ENCODE measurements at regions not wholly inside any gene's neighbourhood (a gene's known extent, or its start where the extent isn't known, plus 50 kb on each side); places are given as distances from the start of the nearest gene placed in this dataset.

DNA sequence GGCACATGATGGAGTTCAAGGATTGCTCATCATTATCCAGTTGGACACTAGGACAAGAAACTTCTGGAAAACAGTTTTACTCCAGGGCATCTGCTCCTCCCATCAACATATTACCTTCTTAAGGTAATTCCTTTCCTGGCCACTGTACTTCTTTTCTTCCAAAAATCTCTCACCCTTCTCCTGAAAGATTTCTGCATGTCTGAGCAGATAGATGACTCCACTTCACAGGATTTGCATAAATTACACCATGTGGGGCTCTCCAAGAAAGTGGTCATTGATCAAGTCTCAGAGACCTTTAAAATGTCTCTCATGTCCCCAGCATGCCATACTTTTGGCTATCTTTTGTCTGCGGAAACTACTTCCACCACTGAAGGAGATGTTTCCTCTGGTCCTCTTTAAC lies 103.2 kb upstream of the TNFAIP3 start:
- no peak for DNase-seq

DNA sequence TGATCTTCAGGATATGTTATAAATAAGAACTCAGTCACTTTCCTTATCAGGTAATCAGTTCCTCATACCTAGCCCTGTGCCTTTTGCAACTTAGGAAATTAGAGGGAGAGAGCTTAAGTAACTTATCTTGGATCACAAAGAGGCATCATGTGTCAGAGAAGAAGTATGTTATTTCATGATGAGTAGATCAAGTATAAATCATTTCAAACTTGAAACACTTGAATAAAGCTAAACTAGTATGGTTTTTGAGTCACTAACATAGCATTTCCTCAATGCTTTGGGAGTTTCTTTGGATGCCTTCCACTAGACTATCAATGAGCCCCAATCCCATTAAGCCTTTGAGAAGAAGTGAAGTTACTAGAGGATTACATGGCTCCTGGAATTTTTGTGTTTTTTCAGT lies 102.6 kb upstream of the TNFAIP3 start:
- DNase-seq = no peak

DNA sequence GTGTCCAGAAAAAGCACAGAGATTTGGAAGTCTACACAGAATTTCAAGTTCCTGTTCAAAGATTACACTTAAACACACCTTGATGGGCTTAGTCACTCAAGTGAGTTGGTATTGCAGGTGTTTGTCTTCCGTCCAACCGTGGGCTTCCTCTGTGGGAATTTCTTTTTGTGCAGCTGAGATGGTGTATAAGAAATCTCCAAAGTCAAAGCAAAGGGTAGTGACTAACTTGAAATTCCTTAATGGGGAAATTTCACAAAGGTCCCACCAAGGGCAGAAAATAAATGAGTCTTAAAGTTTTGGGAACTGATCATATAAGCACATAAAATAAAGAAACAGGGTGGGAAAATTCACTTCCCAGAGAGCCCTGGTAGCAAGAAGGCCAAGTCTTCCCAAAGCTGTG lies 102.0 kb upstream of the TNFAIP3 start:
- DNase-seq = no peak

DNA sequence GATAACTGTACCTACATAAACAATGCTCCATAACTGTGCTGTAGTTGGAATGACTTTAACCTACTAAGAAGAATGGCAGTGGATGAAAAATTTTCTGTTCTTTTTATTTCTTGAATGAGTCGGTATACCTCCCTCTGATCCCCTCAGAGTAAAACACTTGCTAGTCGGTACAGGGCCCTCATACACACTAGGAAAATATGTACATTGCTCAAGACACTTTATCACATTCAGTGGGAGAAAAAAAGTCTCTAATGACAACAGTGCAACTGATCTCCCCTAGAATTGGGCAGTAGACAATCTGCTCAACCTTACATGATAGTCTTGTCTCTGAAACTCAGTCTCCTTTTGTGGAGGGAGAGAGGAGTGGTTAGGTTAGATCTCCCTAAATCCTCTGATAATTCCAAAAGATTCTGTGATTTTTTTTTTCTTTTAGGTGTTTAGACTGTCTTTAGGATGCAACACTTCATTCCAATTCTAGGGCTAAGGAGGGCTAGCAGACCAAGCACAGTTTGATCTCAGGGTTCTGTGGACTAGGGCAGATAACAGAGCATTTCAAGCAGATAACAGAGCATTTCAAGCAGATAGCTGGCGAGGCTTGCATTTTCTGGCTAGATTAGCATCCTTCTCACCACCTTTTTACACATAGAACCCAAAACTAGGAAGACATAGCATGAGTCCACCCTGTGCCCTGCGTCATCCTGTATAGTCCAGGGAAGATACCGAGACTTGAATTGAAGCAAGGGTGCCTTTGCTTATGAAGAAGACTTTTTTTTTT lies 100.3 kb upstream of the TNFAIP3 start:
- DNase-seq = no peak

DNA sequence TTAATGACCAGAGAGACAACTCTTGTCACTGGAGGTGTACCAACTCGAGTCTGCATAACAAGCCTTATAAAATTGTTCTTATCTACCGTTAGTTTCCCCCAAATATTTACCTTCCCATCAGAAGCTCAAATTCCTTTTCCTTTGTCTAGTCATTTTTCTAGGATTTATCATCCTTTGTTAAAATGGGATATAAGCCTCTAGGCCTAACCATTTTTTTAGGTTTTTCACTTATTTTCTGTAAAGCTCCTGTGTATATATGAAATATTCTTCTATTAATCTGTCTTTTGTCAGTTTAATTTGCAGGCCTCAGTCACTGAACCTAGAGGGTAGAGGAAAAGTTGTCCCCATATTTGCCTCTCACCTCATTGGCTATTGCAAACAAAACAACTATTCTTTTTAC lies 99.6 kb upstream of the TNFAIP3 start:
- no peak for DNase-seq

DNA sequence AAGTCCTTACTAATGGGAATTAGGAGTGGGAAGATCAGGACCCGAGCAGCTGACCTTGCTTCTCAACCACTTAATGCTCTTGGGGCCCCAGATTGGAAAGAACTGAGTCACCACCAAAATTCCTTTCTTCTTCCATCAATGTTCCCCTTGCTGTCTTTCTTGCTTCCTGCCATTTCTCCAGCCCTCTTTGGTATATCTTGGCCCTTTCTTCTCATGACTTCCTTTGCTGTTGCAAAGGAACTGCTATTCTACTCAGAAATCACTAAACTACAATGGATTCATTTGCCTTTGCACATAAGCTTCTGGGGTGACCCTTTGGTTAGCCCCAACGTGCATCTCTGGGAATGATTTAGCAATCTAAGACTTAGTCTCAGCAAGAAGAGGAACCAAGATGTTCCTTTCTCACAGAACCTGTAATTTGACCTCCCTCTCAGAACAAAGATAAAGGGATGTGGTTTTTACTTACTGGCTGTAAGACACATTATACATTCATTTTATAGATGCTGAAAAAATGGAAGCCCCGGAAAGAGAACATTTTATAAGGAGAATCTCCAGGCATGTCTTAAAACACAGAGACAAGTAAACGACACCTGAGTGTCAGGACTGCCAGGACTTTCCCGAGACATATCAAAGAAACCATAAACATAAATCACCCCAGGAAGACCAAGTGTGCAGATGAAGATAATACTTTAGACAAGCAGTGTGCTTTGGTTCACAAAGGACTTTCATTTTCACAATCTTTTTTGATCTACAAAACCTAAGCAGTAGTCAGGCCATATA lies 99.0 kb upstream of the TNFAIP3 start:
- DNase-seq = no peak

DNA sequence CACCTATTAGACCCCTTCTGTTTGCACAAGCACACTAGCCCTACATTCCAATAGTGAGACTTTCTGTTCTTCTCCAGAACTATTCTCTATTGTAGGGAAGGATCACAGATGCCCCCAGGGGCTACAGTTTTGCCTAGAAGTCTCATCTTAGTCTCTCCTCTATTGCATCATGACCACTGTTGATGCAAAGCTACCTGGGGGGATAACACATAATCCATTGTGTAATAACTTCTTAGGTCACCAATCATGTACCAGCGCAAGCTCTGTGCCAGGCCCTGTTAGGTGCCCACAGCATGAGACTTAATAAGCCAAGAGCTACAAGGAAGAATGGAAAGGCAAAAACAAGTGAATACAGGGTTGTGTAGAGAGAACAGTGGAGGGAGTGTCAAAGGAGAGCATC lies 98.1 kb upstream of the TNFAIP3 start:
- no peak for DNase-seq

DNA sequence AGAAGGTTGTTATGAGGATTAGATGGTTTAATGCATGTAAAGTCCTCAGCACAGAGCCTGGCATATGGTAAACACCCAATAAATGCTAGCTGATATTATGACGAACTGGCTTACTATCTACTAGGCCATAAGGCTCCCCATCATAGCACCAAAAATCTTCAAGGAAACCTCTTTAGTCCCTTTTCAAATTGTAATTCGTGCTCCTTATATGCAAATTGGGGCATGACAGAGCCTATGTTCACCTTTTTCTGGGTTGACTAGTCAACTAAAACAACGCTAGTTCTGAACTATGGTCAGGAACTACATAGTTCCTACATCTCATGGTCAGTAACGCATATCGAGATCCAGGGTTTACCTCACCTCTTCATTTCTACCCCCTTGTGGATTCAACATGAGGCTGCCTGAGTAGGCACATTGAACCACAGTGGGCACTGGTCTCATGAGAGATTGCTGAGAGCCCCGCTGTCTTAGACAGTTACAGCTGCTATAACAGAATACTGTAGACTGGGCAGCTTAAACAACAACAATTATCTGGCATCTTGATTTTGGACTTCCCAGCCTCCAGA lies 97.2 kb upstream of the TNFAIP3 start:
- no peak for DNase-seq

DNA sequence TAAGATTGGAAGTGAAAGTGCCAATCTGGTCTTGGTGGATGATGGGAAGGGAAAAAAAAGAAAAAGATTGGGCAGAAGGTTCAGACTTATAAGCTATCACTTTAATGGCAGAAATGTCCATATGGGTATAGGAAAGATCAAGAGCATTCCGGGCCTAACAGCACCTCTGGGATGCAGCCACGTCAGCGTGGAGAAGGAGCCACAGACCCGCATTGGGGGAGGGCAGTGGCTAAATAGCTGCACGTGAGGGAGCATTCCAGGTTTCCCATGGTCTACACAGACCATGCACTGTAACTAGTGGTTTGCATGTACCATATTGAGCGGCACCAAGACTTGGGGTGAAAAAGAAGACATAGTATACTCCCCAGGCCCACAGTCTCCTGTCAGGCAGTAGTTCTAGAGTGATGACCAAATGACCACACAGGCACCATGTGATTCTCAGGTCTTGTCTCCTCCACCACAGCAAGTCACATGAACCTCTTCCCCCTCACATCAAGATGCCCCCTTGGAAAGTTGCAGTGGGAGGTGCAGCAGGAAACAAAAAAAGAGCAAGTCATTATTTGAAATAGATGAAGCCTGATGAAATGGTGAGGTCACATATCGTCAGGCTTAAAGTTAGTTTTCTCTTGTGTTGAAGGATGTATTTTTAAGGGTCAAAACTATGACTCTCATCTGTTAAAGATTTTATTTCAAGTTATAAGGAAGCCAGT lies 94.4 kb upstream of the TNFAIP3 start:
- no peak for DNase-seq

DNA sequence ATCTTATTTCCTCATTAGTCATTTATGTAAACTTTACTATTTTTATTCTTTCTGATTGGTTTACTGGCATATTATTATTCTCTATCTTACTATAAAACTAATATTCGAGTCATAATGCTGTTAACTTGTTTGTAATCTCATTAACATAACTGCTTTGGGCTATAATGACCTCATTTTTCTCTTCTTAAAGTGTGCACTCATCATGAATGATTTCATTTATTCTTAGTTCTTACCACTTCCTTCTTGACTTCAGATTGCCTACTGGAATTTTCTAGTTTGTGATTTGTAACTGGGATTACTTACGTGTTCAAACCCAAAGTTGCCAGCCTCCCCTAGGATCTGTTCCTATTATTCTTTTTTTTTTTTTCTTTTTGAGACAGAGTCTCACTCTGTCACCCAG lies 91.8 kb upstream of the TNFAIP3 start:
- no peak for DNase-seq

DNA sequence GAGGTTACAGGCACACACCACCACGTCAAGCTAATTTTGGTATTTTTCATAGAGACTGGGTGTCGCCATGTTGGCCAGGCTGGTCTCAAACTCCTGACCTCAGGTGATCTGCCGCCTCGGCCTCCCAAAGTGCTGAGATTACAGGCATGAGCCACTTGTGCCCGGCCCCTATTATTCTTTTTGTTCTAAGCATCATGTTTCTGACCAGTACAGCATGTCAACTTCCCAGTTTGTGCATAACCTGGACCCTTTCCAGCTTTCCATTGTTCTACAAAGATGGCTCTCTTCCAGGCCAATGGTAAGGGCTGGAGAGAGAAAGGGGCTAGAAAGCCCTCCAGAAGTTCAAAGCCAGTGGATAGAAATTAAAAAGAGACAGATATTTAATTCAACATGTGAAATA lies 91.3 kb upstream of the TNFAIP3 start:
- no peak for DNase-seq

DNA sequence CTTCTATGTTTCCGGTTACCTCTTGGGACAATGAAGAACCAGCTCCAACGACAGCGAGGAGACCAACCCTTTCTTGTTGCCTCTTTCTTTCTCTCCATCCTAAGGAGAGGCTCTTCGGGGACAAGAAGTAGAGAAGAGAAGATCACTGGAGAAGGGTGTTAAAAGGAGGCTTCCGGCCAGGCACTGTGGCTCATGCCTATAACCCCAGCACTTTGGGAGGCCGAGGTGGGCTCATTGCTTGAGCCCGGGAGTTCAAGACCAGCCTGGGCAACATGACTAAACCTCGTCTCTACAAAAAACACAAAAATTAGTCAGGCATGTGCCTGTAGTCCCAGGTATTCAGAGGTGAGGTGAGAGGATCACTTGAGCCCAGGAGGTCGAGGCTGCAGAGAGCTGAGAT lies 90.8 kb upstream of the TNFAIP3 start:
- no peak for DNase-seq

DNA sequence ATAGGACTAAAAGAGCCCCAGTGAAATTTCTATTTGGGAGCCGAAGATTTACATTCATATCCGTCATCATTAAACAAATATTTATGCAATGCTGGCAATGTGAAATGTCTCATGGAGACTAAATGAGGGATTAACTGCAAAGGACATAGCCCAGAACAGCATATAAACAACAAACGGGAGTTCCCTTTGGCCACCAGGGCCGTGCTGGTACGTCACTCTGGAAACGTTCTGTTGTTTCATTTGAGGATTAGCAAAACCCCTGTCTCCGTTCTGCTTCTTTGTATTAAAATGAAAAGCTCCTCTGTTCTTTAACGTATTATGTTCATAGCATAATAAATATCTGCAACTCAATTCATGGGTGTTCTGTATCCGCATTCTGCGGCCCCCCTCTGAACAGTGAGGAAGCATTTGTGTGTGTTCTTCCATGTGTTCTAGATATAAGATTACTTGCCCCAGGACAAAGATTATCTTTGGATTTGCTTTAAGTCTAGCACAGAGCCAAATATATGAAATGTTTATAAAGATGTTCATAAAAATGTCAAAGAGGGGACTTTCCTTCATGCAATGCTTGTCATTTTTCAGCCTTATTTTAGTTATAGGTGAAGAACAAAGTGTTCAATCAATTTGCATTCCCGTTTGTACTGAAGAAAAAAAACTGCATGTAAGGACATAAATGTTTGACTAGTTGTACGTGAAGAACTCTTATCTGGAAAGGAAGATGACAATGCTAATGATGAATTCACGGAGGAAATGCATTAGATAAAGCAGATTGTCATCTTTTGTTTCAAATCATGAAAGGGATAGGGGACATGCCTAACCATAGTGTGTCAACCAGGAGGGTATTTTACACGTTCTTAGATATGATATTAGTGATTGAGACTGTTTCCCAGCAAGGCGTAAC lies 90.0 kb upstream of the TNFAIP3 start:
- no peak for DNase-seq

DNA sequence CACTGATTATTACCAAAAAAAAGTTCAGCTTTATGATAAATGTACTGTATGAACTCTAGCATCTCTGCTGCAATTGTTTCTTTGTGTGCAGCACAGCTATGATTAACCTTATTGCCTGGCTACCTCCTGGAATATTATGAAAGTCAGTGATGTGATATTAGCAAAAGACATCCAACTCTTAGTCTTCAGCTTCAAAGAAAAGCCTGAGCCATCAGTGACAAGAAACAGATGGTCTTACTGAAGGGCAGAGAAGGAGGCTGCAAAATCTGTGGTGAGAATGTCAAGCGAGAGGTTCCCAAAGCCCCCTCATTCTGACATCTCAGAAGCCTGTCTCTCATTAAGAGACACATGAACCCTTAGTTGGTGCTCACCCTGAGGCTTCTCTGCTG lies 89.4 kb upstream of the TNFAIP3 start:
- DNase-seq = no peak

DNA sequence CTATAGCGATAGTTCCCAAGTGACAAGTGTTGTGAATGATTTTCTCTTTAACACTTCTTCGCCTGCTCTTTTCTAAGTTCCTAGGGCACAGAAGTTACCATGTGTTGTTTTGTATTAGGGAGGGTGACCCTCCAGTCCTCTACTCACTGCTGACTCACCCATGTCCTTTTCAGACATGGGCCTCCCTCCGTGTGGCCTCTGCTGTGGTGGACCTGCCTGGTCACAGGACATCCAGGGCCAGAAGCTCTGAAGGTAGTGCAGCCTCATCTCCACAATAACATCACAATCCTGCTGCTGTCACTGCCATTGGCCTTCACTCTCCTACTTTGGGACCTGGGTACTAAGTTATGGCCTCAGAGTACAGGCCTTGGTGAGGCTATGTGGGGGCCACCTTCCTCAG lies 87.1 kb upstream of the TNFAIP3 start:
- no peak for DNase-seq

DNA sequence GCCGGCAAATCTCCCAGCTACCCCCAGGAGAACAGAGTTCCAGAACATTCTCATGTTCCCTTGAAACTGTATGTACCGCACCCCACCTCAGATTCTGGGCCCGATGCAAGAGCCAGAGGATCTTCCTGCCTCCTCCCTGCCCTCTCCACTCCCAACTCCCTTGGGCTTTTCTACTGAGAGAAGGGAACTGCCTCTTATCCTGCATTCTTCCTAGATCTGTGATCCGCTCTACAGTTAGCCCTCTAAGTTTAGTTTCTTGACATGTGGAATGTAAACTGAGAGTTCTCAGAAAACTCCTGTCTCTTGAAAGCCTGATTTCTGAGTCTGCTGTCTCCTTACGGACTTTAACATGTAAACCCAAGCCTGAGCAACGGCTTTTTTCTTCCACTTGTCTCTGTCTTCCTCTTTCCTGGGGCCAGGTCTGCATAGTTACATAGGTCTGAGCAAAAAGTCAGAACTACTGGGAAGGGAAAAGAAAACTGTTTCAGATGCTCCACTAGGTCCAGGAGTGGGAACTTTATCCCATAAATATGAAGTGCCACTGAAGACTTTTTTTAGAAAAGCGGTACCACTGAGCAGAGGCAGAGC lies 86.5 kb upstream of the TNFAIP3 start:
- DNase-seq = no peak

DNA sequence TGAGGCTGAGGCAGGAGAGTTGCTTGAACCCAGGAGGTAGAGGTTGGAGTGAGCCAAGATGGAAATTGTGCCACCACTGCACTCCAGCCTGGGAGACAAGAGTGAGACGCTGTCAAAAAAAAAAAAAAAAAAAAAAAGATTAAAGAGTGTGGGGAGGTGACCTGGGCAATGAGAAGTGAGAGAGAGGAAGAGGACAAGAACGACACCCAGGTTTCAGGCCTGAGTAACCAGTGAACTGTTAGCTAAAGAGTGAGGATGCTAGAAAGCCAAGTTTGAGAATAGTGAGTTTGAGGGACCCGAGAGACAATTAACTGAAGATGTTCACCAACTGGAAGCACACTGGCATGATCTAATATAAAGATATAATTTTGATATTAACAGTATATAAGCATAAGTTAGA lies 85.4 kb upstream of the TNFAIP3 start:
- DNase-seq = no peak

DNA sequence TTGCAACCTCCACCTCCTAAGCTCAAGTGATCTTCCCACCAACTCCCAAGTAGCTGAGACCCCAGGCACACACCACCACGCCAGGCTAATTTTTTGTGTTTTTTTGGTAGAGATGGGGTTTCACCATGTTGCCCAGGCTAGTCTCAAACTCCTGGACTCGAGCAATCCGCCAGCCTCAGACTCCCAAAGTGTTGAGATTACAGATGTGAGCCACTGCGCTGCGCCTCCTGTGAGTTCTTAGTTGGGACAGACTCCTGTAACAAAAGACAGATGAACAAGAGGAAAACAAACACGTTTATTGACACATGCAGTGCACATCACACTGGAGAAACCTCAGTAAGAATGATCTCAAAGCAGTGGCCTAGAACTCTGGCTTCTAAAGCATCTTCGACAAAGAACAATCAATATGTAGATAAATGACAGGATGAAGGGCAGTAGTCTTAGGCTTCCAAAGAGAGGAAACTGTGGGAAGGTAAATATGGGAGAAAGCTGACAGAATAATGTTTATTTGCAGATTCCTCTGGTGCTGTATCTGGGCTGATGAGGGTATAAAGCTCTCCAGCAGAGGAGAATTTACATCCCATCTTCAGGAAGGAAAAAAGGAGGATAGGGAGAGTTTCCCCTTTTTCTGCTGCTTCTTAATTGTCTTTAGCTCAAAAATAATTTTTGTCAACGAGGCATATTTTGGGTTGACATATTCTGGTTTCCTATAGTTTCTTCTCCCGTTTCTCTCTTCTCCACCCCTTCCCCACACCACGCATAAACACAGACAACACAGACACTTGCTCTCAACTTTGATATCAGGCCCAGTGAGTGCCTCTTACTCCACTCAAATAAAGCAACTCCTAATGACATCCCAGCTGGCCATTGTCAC lies 84.7 kb upstream of the TNFAIP3 start:
- no peak for DNase-seq

DNA sequence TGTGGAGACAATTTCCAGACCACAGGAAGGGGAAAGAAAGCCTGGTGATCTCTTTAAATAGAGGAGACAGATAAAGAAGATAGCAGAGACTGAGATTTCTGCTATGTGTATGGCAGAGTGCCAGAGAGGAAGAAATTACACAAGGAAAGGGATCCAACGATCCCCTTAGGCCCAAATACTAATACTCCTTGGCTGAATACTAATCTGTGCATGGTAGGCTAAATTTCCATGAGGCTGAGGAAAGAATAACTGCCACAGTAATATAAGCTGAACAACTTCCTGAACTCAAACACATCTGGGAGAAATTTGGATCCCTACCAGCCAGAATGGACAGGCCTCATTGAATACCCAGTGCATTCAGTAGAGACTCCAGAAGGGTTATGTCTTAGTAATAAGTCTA lies 83.3 kb upstream of the TNFAIP3 start:
- DNase-seq = no peak

DNA sequence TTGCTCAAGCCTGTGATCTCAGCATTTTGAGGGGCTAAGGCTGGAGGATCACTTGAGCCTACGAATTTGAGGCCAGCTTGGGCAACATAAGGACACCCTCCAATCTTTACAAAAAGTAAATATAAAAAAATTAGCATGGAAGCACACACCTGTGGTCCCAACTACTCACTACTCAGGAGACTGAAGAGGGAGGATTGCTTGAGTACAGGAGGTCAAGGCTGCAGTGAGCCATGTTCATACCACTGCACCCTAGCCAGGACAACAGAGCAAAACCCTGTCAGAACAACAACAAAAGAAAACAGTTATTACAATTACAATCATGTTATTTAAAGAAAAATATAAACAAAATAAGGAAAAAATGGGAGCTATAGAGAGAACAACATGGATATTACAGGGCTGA lies 82.5 kb upstream of the TNFAIP3 start:
- no peak for DNase-seq

DNA sequence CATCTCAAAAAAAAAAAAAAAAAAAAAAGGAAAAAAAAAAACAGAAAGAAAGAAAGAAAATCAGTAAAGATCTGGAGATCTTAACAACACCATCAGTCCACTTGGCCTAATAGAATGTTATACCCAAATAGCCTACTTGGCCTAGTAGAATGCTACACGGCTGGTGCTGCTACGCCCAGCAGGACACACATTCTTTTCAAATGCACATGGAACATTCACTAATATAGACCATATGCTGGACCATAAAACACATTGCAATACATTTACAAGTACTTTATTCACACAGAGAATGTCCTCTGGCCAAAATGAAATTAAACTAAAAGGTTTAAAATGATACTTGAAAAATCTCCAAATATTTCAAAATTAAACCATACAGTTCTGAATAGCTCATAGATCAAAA lies 80.0 kb upstream of the TNFAIP3 start:
- no peak for DNase-seq
